B cell (primary cell): ENCODE measurements at regions not wholly inside any gene's neighbourhood (a gene's known extent, or its start where the extent isn't known, plus 50 kb on each side); places are given as distances from the start of the nearest gene placed in this dataset.
"Not testable (repeated sequence)": the region's sequence is repeated elsewhere in the genome, so short reads cannot be mapped to it uniquely, and the experiment has no call there.

Experiments used
- ATAC-seq: fragments of 200-7000 bp; cut with Tn5 transposase; one replicate; pipeline ENCODE4 v1.10.0; 2021; ENCODE audit warnings: low read depth, mild to moderate bottlenecking, moderate number of reproducible peaks, moderate library complexity
- CTCF ChIA-PET: fragments of 350-600 bp; sonication (Branson Sonifier 250); formaldehyde crosslinking; loops from one replicate; lab custom pipeline; 2021; ENCODE audit warnings: antibody characterized with exemption, inconsistent platforms; lab: Charles Lee
- POLR2A ChIA-PET: fragments of 350-600 bp; sonication (Branson Sonifier 250); formaldehyde crosslinking; loops from one replicate; lab custom pipeline; 2021; ENCODE audit warnings: antibody characterized with exemption; lab: Charles Lee
- DNase-seq: peaks from one replicate; pipeline ENCODE4 v3.0.0; 2013
- H2AFZ ChIP-seq: 2 replicates; pipeline ENCODE4 v1.6.1; 2012; ENCODE audit warnings: mild to moderate bottlenecking, low read depth, low read length; ENCODE audit not compliant: insufficient read depth, poor library complexity, severe bottlenecking
- H3K27ac ChIP-seq, 2 donors: 1 replicate in 1 of 2; 2 replicates in 1 of 2; pipeline ENCODE4 v1.5.1; 2012 to 2013; ENCODE audit warnings: low read length in 2 of 2, mild to moderate bottlenecking in 2 of 2, moderate library complexity in 1 of 2
- H3K27me3 ChIP-seq, 4 experiments: fragments of 200-600 bp in 1 of 4; sonication (generic) in 1 of 4; replicated peaks in 1 of 4; 1 replicate in 2 of 4; 2 replicates in 2 of 4; pipeline versions ENCODE4 v1.6.1 to v1.7.0; 2013 to 2016; ENCODE audit warnings: low read length in 3 of 4, mild to moderate bottlenecking in 2 of 4, mixed read lengths in 1 of 4, moderate library complexity in 1 of 4; ENCODE audit not compliant: insufficient read depth in 4 of 4, control insufficient read depth in 3 of 4; ENCODE audit errors: control extremely low read depth in 1 of 4
- H3K36me3 ChIP-seq, 2 experiments: replicated peaks in 1 of 2; 1 replicate in 1 of 2; 2 replicates in 1 of 2; pipeline versions ENCODE4 v1.6.1 to v1.7.1; 2013; ENCODE audit warnings: low read length in 1 of 2; ENCODE audit not compliant: insufficient read depth in 2 of 2, control insufficient read depth in 1 of 2; ENCODE audit errors: control extremely low read depth in 1 of 2, extremely low read depth in 1 of 2
- H3K4me1 ChIP-seq, 2 donors: fragments of 200-600 bp in 1 of 2; sonication (generic) in 1 of 2; 1 replicate in 1 of 2; 2 replicates in 1 of 2; pipeline versions ENCODE4 v1.5.1 to v1.6.1; 2013 to 2017; ENCODE audit warnings: low read length in 2 of 2; ENCODE audit not compliant: control insufficient read depth in 2 of 2, insufficient read depth in 2 of 2
- H3K4me2 ChIP-seq: replicated peaks from 2 replicates; pipeline ENCODE3; 2012; ENCODE audit warnings: mild to moderate bottlenecking, low read depth, low read length; ENCODE audit not compliant: poor library complexity, severe bottlenecking
- H3K4me3 ChIP-seq, 5 experiments: fragments of 200-600 bp in 1 of 5; sonication (generic) in 1 of 5; 1 replicate in 3 of 5; 2 replicates in 2 of 5; pipeline versions ENCODE4 v1.5.1 to v1.7.0; 2011 to 2016; ENCODE audit warnings: low read length in 4 of 5, mild to moderate bottlenecking in 4 of 5, low read depth in 2 of 5, control low read depth in 1 of 5, moderate library complexity in 1 of 5; ENCODE audit not compliant: insufficient read depth in 1 of 5; ENCODE audit errors: control extremely low read depth in 1 of 5, extremely low read depth in 1 of 5
- H3K79me2 ChIP-seq: fragments of 200-600 bp; sonication (generic); one replicate; pipeline ENCODE4 v1.6.0; 2016; ENCODE audit warnings: low read length; ENCODE audit not compliant: control insufficient read depth, insufficient read depth
- H3K9ac ChIP-seq: fragments of 200-600 bp; sonication (generic); 2 replicates; pipeline ENCODE4 v1.6.1; 2017; ENCODE audit warnings: mild to moderate bottlenecking, low read length, moderate library complexity
- H3K9me3 ChIP-seq, 3 donors: one replicate each; pipeline versions ENCODE4 v1.6.1 to v1.7.1; 2013; ENCODE audit warnings: low read length in 2 of 3; ENCODE audit not compliant: control insufficient read depth in 2 of 3, insufficient read depth in 1 of 3; ENCODE audit errors: control extremely low read depth in 1 of 3
- H4K20me1 ChIP-seq: 2 replicates; pipeline ENCODE4 v1.6.0; 2012; ENCODE audit warnings: mild to moderate bottlenecking, low read length; ENCODE audit not compliant: insufficient read depth, control insufficient read depth, poor library complexity, severe bottlenecking
- H3K27ac Mint-ChIP-seq: one replicate; pipeline ENCODE4 v1.8.0; 2021; ENCODE audit warnings: mixed read lengths
- H3K27me3 Mint-ChIP-seq: one replicate; pipeline ENCODE4 v1.8.0; 2021; ENCODE audit warnings: mixed read lengths
- H3K4me1 Mint-ChIP-seq: one replicate; pipeline ENCODE4 v1.8.0; 2021; ENCODE audit warnings: mixed read lengths
- H3K4me3 Mint-ChIP-seq: one replicate; pipeline ENCODE4 v1.8.0; 2021; ENCODE audit warnings: mixed read lengths
- H3K9me3 Mint-ChIP-seq: one replicate; pipeline ENCODE4 v1.8.0; 2022; ENCODE audit warnings: mixed read lengths; ENCODE audit not compliant: insufficient read depth
- EZH2 ChIP-seq: IDR thresholded peaks from 2 replicates; pipeline ENCODE4 v1.6.1; 2012; ENCODE audit warnings: borderline replicate concordance, low read depth, mild to moderate bottlenecking, moderate library complexity, low read length; ENCODE audit not compliant: insufficient read depth, poor library complexity, severe bottlenecking
- WGBS: methylation state at CpG from one replicate; pipeline ENCODE4 v1.1.5; 2013; ENCODE audit warnings: missing lambda C conversion rate; ENCODE audit not compliant: insufficient coverage; 5-methylcytosine and 5-hydroxymethylcytosine counted together
- intact Hi-C: fragments of 100-400 bp; cut with micrococcal nuclease; formaldehyde crosslinking; loops from one replicate; pipeline ENCODE4 v1.10.0; 2022
- TF ChIP-seq, protein P1 (sequence below): fragments of 200-600 bp; IDR thresholded peaks from one replicate; pipeline ENCODE4 v1.8.0; 2022; ENCODE audit warnings: antibody characterized with exemption, mild to moderate bottlenecking

DNA sequence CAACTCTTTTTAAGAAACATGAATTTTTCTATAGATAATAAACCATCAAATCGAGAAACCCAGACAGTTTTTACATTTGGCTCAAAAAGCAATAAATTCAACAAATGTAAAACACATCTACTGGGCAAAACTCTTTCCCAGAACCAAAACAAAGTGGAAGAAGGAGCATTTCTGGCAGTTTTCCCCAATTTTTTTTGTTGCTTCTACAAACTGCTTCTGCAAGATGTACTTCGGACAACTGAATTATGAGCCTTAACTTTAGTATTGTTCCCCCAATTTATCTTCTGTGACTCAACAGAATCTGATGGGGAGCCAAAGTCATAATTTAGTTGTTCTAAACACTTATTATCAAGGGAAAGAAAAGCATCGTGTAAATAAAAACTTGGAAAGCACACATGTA is 1047.2 kb downstream of the CDH11 start:
- Mint-ChIP-seq H3K27ac (no peak overlapping the region), H3K4me3 (no peak overlapping the region), H3K27me3 (no peaks in the 10 kb centered on the region), H3K9me3 (peaks cover 3% of the 10 kb centered on the region), H3K4me1 (no peaks in the 10 kb centered on the region)
- intact Hi-C loops, result no loop called here
- no peak for TF ChIP-seq EZH2
- TF ChIP-seq, protein P1, sequence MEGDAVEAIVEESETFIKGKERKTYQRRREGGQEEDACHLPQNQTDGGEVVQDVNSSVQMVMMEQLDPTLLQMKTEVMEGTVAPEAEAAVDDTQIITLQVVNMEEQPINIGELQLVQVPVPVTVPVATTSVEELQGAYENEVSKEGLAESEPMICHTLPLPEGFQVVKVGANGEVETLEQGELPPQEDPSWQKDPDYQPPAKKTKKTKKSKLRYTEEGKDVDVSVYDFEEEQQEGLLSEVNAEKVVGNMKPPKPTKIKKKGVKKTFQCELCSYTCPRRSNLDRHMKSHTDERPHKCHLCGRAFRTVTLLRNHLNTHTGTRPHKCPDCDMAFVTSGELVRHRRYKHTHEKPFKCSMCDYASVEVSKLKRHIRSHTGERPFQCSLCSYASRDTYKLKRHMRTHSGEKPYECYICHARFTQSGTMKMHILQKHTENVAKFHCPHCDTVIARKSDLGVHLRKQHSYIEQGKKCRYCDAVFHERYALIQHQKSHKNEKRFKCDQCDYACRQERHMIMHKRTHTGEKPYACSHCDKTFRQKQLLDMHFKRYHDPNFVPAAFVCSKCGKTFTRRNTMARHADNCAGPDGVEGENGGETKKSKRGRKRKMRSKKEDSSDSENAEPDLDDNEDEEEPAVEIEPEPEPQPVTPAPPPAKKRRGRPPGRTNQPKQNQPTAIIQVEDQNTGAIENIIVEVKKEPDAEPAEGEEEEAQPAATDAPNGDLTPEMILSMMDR, result no peak
- CTCF ChIA-PET, result no interaction called here
- ATAC-seq (no peak), DNase-seq (no peak)
- POLR2A ChIA-PET, result no interaction called here
- Histone ChIP-seq H3K79me2 (no peaks in the 10 kb centered on the region), H3K4me2 (no peak overlapping the region), H3K36me3 (no peaks in the 10 kb centered on the region), H3K4me1 (no peaks in the 10 kb centered on the region), H3K9ac (no peak overlapping the region), H2AFZ (no peak overlapping the region), H3K27me3 (no peaks in the 10 kb centered on the region), H3K9me3 (peaks cover 0 to 11% (median 0%) of the 10 kb centered on the region in 3 donors), H4K20me1 (no peaks in the 10 kb centered on the region), H3K4me3 (no peak overlapping the region), H3K27ac (no peak overlapping the region)
- whole genome bisulfite sequencing, result no CpG with 5 or more reads among the region's 3 CpGs

DNA sequence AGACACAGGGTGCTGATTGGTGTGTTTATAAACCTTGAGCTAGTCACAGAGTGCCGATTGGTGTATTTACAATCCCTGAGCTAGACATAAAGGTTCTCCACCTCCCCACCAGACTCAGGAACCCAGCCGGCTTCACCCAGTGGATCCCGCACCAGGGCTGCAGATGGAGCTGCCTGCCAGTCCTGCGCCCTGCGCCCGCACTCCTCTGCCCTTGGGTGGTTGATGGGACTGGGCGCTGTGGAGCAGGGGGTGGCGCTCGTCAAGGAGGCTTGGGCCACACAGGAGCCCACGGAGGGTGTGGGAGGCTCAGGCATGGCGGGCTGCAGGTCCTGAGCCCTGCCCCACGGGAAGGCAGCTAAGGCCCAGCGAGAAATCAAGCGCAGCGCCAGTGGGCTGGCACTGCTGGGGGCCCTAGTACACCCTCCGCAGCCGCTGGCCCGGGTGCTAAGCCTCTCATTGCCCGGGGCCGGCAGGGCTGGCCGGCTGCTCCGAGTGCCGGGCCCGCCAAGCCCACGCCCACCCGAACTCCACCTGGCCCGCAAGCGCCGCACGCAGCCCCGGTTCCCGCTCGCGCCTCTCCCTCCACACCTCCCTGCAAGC is 1049.6 kb downstream of the CDH11 start:
- H4K20me1 ChIP-seq, H2AFZ ChIP-seq, ATAC-seq, H3K79me2 ChIP-seq, H3K27me3 ChIP-seq, H3K4me1 Mint-ChIP-seq, POLR2A ChIA-PET, H3K4me2 ChIP-seq, H3K9ac ChIP-seq, H3K27ac Mint-ChIP-seq, H3K9me3 Mint-ChIP-seq, H3K27ac ChIP-seq, intact Hi-C loops, DNase-seq, H3K9me3 ChIP-seq, CTCF ChIA-PET, H3K27me3 Mint-ChIP-seq, H3K4me1 ChIP-seq, H3K4me3 Mint-ChIP-seq, H3K4me3 ChIP-seq, H3K36me3 ChIP-seq: not testable (repeated sequence)
- WGBS, result 94% methylated on average over 31 of the region's 34 CpGs
